GM12864 (cell line): ENCODE measurements at regions not wholly inside any gene's neighbourhood (a gene's known extent, or its start where the extent isn't known, plus 50 kb on each side); places are given as distances from the start of the nearest gene placed in this dataset.

ENCODE experiments used
- DNase-seq: peaks from one replicate; pipeline ENCODE4 v3.0.0-alpha.2; 2011; ENCODE audit warnings: low read depth
- H3K4me3 ChIP-seq: 2 replicates; pipeline ENCODE4 v1.5.1; 2011; ENCODE audit warnings: mild to moderate bottlenecking, low read depth, low read length, control low read depth
- CTCF ChIP-seq: IDR thresholded peaks from 2 replicates; pipeline ENCODE4 v1.5.1; 2011; ENCODE audit warnings: low read depth, mild to moderate bottlenecking, moderate library complexity, low read length, control low read depth, inconsistent platforms; ENCODE audit errors: missing control alignments

- TF ChIP-seq CTCF, result no peak
- DNase-seq, result no peak
- H3K4me3 ChIP-seq, result no peak overlapping the region
These were observed 743.1 kb upstream of the B3GALT2 start for GRCh38 chr1:193929374-193930033.

GRCh38 chr1:193927550-193927949 is 741.1 kb upstream of the B3GALT2 start:
- DNase-seq, result no peak

GRCh38 chr1:193926956-193927355 is 740.5 kb upstream of the B3GALT2 start:
- TF ChIP-seq CTCF, result no peak
- H3K4me3 ChIP-seq, result no peak overlapping the region

More at GRCh38 chr1:193927550-193927949, 741.1 kb upstream of the B3GALT2 start:
- TF ChIP-seq CTCF, result no peak
- H3K4me3 ChIP-seq, result no peak overlapping the region

GRCh38 chr1:193919827-193920226 is 733.4 kb upstream of the B3GALT2 start:
- DNase-seq, result no peak
- TF ChIP-seq CTCF, result no peak

More at GRCh38 chr1:193926956-193927355, 740.5 kb upstream of the B3GALT2 start:
- DNase-seq, result no peak

GRCh38 chr1:193916452-193916851 is 730.0 kb upstream of the B3GALT2 start:
- no peak for DNase-seq
- no peak for TF ChIP-seq CTCF
- H3K4me3 ChIP-seq, result no peak overlapping the region

More at GRCh38 chr1:193919827-193920226, 733.4 kb upstream of the B3GALT2 start:
- H3K4me3 ChIP-seq, result no peak overlapping the region

- no peak for TF ChIP-seq CTCF
- no peak for DNase-seq
- no peak overlapping the region for H3K4me3 ChIP-seq
These were observed 728.5 kb upstream of the B3GALT2 start for GRCh38 chr1:193914871-193915270.
